K562 (cell line): ENCODE measurements at regions not wholly inside any gene's neighbourhood (a gene's known extent, or its start where the extent isn't known, plus 50 kb on each side); places are given as distances from the start of the nearest gene placed in this dataset.

Experiments used
- ATAC-seq: fragments of 200-7000 bp; cut with Tn5 transposase; 3 replicates; pipeline ENCODE4 v1.9.1; 2020; ENCODE audit warnings: moderate library complexity
- BruUV-seq: library from RNA; stranded (reverse); fragments of 400-500 nt; replicated peaks from 2 replicates; lab custom pipeline; 2021; lab: Mats Ljungman, UMichigan
- CTCF ChIA-PET: fragments of 300-600 bp; formaldehyde crosslinking; extraction: SDS; loops from one replicate; lab custom pipeline; 2021; ENCODE audit warnings: low intra/inter-chr PET ratio; lab: Yijun Ruan, JAX
- POLR2A ChIA-PET: fragments of 300-600, 350-650 bp; sonication (Branson Sonifier 250); formaldehyde crosslinking; extraction: SDS; loops from one replicate; lab custom pipeline; 2021; ENCODE audit warnings: antibody characterized with exemption, inconsistent platforms; lab: Yijun Ruan, JAX
- DNase-seq, 4 experiments: peaks; one replicate each; pipeline versions ENCODE4 v3.0.0 to v3.0.0-alpha.2; 2011 to 2018; ENCODE audit warnings: low spot score in 3 of 4, mixed read lengths in 3 of 4; ENCODE audit errors: extremely low read depth in 1 of 4
- FAIRE-seq: peaks from 2 replicates; lab custom pipeline; 2011; peaks lifted over from hg19 to GRCh38; lab: Jason Lieb, UNC
- H2AFZ ChIP-seq: 2 replicates; pipeline ENCODE4 v1.6.0; 2011; ENCODE audit warnings: low read depth, low read length, control low read depth, inconsistent platforms
- H3K27ac ChIP-seq: fragments of 200-600 bp; 3 replicates; pipeline ENCODE4 v1.8.0; 2011; ENCODE audit warnings: low read depth, mild to moderate bottlenecking, control low read depth, inconsistent platforms, low read length, moderate library complexity, mixed read lengths; ENCODE audit errors: extremely low read depth
- H3K27me3 ChIP-seq, 2 experiments: fragments of 300-600 bp in 1 of 2; 2 replicates in 1 of 2; 3 replicates in 1 of 2; pipeline versions ENCODE4 v1.6.0 to v1.8.0; 2011; ENCODE audit warnings: inconsistent platforms in 2 of 2, low read length in 2 of 2, mild to moderate bottlenecking in 1 of 2, mixed read lengths in 1 of 2, moderate library complexity in 1 of 2; ENCODE audit not compliant: control insufficient read depth in 2 of 2, insufficient read depth in 2 of 2
- H3K36me3 ChIP-seq: fragments of 300-600 bp; 3 replicates; pipeline ENCODE4 v1.8.0; 2011; ENCODE audit warnings: mild to moderate bottlenecking, low read length, inconsistent platforms; ENCODE audit not compliant: control insufficient read depth, insufficient read depth
- H3K4me1 ChIP-seq, 2 experiments: fragments of 200-600 bp in 1 of 2; replicated peaks in 1 of 2; 2 replicates in 1 of 2; 3 replicates in 1 of 2; pipeline versions ENCODE4 v1.5.1 to v1.8.0; 2011; ENCODE audit warnings: inconsistent platforms in 2 of 2, low read length in 2 of 2, mild to moderate bottlenecking in 1 of 2, mixed read lengths in 1 of 2, moderate library complexity in 1 of 2; ENCODE audit not compliant: control insufficient read depth in 2 of 2, insufficient read depth in 2 of 2
- H3K4me2 ChIP-seq: 2 replicates; pipeline ENCODE4 v1.6.1; 2011; ENCODE audit warnings: low read length, control low read depth, inconsistent platforms, mixed read lengths; ENCODE audit not compliant: insufficient read depth
- H3K4me3 ChIP-seq: fragments of 200-600 bp; sonication (generic), shearing (Covaris generic); 2 replicates; pipeline ENCODE4 v1.5.1; 2016; ENCODE audit warnings: control low read depth, inconsistent platforms
- H3K79me2 ChIP-seq: fragments of 200-600 bp; 3 replicates; pipeline ENCODE4 v1.8.0; 2011; ENCODE audit warnings: low read length, inconsistent platforms; ENCODE audit not compliant: control insufficient read depth, insufficient read depth
- H3K9ac ChIP-seq, 2 experiments: 2 replicates each; pipeline versions ENCODE4 v1.6.0 to v1.6.1; 2011; ENCODE audit warnings: low read depth in 2 of 2, low read length in 2 of 2, control low read depth in 1 of 2, inconsistent platforms in 1 of 2, mild to moderate bottlenecking in 1 of 2, mixed read lengths in 1 of 2; ENCODE audit not compliant: insufficient read depth in 1 of 2
- H3K9me1 ChIP-seq: one replicate; pipeline ENCODE4 v1.6.0; 2011; ENCODE audit warnings: inconsistent platforms, mild to moderate bottlenecking, low read length, moderate library complexity; ENCODE audit not compliant: control insufficient read depth, insufficient read depth
- H3K9me3 ChIP-seq: replicated peaks from 2 replicates; pipeline ENCODE4 v1.5.1; 2011; ENCODE audit warnings: low read depth, low read length, inconsistent platforms; ENCODE audit not compliant: control insufficient read depth, insufficient read depth
- H4K20me1 ChIP-seq: replicated peaks from 2 replicates; pipeline ENCODE4 v1.6.1; 2011; ENCODE audit warnings: low read length, inconsistent platforms, mixed read lengths; ENCODE audit not compliant: control insufficient read depth, insufficient read depth
- ARNT ChIP-seq, 2 experiments: fragments of 450-650 bp; IDR thresholded peaks; 2 replicates each; pipeline ENCODE4 v1.6.1; 2016; ENCODE audit warnings: mild to moderate bottlenecking in 1 of 2
- CBFA2T2 ChIP-seq: fragments of 450-650 bp; conservative IDR thresholded peaks from 2 replicates; pipeline ENCODE4 v1.6.1; 2017; ENCODE audit warnings: mild to moderate bottlenecking
- CREB5 ChIP-seq: fragments of 250-450 bp; sonication (Bioruptor Pico); IDR thresholded peaks from 2 replicates; pipeline ENCODE4 v1.5.0; 2020; ENCODE audit warnings: mild to moderate bottlenecking
- ELF4 ChIP-seq: fragments of 450-650 bp; formaldehyde crosslinking; IDR thresholded peaks from 2 replicates; pipeline ENCODE4 v1.4.0; 2022; ENCODE audit warnings: missing genetic modification characterization
- FUS ChIP-seq: fragments of 200-400 bp; formaldehyde crosslinking; optimal IDR thresholded peaks from 2 replicates; pipeline ENCODE3; 2017; ENCODE audit warnings: low read depth, low read length
- HMGN3 ChIP-seq: IDR thresholded peaks from 2 replicates; pipeline ENCODE4 v1.6.1; 2011; ENCODE audit warnings: borderline replicate concordance, low read depth, mild to moderate bottlenecking, mixed read lengths, low read length; ENCODE audit not compliant: insufficient read length; ENCODE audit errors: extremely low read depth
- KAT2B ChIP-seq: IDR thresholded peaks from one replicate; pipeline ENCODE4 v1.6.1; 2012; ENCODE audit warnings: low read depth, mild to moderate bottlenecking, control low read depth, inconsistent platforms, low read length, moderate library complexity
- KDM2B ChIP-seq: fragments of 250-450 bp; sonication (Bioruptor Pico); IDR thresholded peaks from 2 replicates; pipeline ENCODE4 v1.8.0; 2021; ENCODE audit warnings: mild to moderate bottlenecking, moderate library complexity
- POLR2AphosphoS2 ChIP-seq: IDR thresholded peaks from 2 replicates; pipeline ENCODE4 v1.6.1; 2012; ENCODE audit warnings: low read length, improper control_type of control experiment
- POLR2H ChIP-seq: IDR thresholded peaks from 2 replicates; pipeline ENCODE4 v1.6.1; 2016; ENCODE audit warnings: missing genetic modification characterization, low read depth, mild to moderate bottlenecking, control low read depth, missing compliant biosample characterization, moderate library complexity
- SIN3B ChIP-seq: fragments of 450-650 bp; IDR thresholded peaks from 2 replicates; pipeline ENCODE4 v1.6.1; 2017; ENCODE audit warnings: low read depth, mild to moderate bottlenecking, moderate library complexity
- SRSF1 ChIP-seq: fragments of 200-400 bp; formaldehyde crosslinking; IDR thresholded peaks from 2 replicates; pipeline ENCODE4 v1.6.1; 2017; ENCODE audit warnings: mild to moderate bottlenecking, low read depth, low read length, moderate library complexity
- TBL1XR1 ChIP-seq, 2 experiments: IDR thresholded peaks; 2 replicates each; pipeline ENCODE4 v1.6.1; 2012; ENCODE audit warnings: improper control_type of control experiment in 2 of 2, low read length in 2 of 2, mild to moderate bottlenecking in 1 of 2
- TGIF2 ChIP-seq: sonication (generic); formaldehyde crosslinking; IDR thresholded peaks from 2 replicates; pipeline ENCODE4 v1.8.1; 2022; ENCODE audit warnings: mild to moderate bottlenecking, missing genetic modification reagents, moderate library complexity
- ZNF316 ChIP-seq: fragments of 450-650 bp; IDR thresholded peaks from 2 replicates; pipeline ENCODE4 v1.6.1; 2016
- ZNF57 ChIP-seq: fragments of 450-650 bp; formaldehyde crosslinking; IDR thresholded peaks from 2 replicates; pipeline ENCODE4 v1.4.0; 2020; ENCODE audit warnings: mild to moderate bottlenecking, moderate library complexity
- WGBS: fragments of 100-300 bp; shearing (Covaris generic); methylation state at CpG from one replicate; pipeline ENCODE4 v1.1.6; 2016; ENCODE audit warnings: low coverage, mixed read lengths; ENCODE audit not compliant: insufficient coverage; ENCODE audit errors: missing lambda C conversion rate; 5-methylcytosine and 5-hydroxymethylcytosine counted together
- in situ Hi-C: fragments of 300-500 bp; cut with MboI; formaldehyde crosslinking; loops from 4 replicates; pipeline ENCODE4 v1.15.0; 2018; ENCODE audit warnings: inconsistent platforms, mixed read lengths
- intact Hi-C: fragments of 100-400 bp; cut with micrococcal nuclease; formaldehyde crosslinking; loops from 2 replicates; pipeline ENCODE4 v1.14.2; 2022
- TF ChIP-seq, protein P1 (sequence below): fragments of 450-650 bp; formaldehyde crosslinking; IDR thresholded peaks from 2 replicates; pipeline ENCODE4 v1.4.0; 2022; ENCODE audit warnings: mild to moderate bottlenecking, moderate library complexity

GRCh38 chr4:33323393-33323792 lies 2603.2 kb downstream of the PCDH7 start:
- POLR2A ChIA-PET, result interaction anchor here (0.7 kb wide), 1 partner anchor 206 kb away, joined by 3 read pairs; no protein-coding TSS in a partner anchor
- H3K27ac ChIP-seq, result no peak overlapping the region
- TF ChIP-seq ELF4 (CRISPR knock-in tag) (no peak), ARNT (IDR thresholded peaks at IDR 0.05) (no peak), TGIF2 (no peak)
- FAIRE-seq, result no peak
- WGBS, result 6% methylated on average over 1 of the region's 1 CpG
- H3K4me3 ChIP-seq, result no peak overlapping the region
- CTCF ChIA-PET, result no interaction called here
- H3K79me2 ChIP-seq, result no peaks in the 10 kb centered on the region
- intact Hi-C loops (no loop called here), in situ Hi-C loops (no loop called here)
- no peaks in the 10 kb centered on the region for H4K20me1 ChIP-seq
- H3K4me2 ChIP-seq, result no peak overlapping the region
- H3K27me3 ChIP-seq, result no peaks in the 10 kb centered on the region
- DNase-seq, result no peak
- no peaks in the 10 kb centered on the region for H3K36me3 ChIP-seq
- no peak overlapping the region for H3K9ac ChIP-seq
- no peaks in the 10 kb centered on the region for H3K9me1 ChIP-seq
- no peak for ATAC-seq
- H3K4me1 ChIP-seq, result no peaks in the 10 kb centered on the region
- no TSS peak for BruUV-seq
- no peak overlapping the region for H2AFZ ChIP-seq
- H3K9me3 ChIP-seq, result no peaks in the 10 kb centered on the region

- in situ Hi-C loops (no loop called here), intact Hi-C loops (no loop called here)
- Histone ChIP-seq H2AFZ (no peak overlapping the region), H3K9me3 (no peaks in the 10 kb centered on the region), H3K36me3 (no peaks in the 10 kb centered on the region), H3K4me3 (no peak overlapping the region), H4K20me1 (no peaks in the 10 kb centered on the region), H3K79me2 (no peaks in the 10 kb centered on the region), H3K9me1 (no peaks in the 10 kb centered on the region), H3K4me2 (no peak overlapping the region), H3K27me3 (no peaks in the 10 kb centered on the region), H3K4me1 (no peaks in the 10 kb centered on the region), H3K27ac (no peak overlapping the region), H3K9ac (no peak overlapping the region)
- POLR2A ChIA-PET, result no interaction called here
- no TSS peak for BruUV-seq
- DNase-seq (no peak), FAIRE-seq (no peak), ATAC-seq (no peak)
- WGBS, result 0% methylated on average over 2 of the region's 2 CpGs
- CTCF ChIA-PET, result no interaction called here
- TF ChIP-seq SRSF1 (no peak), KDM2B (CRISPR knock-in tag) (no peak), ZNF316 (no peak), POLR2H (no peak), CREB5 (no peak), TBL1XR1 (IDR thresholded peaks at IDR 0.05; ENCODE audit: low read length in 2 of 2) (no peak), TGIF2 (no peak), POLR2AphosphoS2 (no peak), CBFA2T2 (no peak), SIN3B (no peak), KAT2B (no peak), FUS (no peak), HMGN3 (no peak), ZNF57 (CRISPR knock-in tag) (no peak)
- TF ChIP-seq, protein P1, sequence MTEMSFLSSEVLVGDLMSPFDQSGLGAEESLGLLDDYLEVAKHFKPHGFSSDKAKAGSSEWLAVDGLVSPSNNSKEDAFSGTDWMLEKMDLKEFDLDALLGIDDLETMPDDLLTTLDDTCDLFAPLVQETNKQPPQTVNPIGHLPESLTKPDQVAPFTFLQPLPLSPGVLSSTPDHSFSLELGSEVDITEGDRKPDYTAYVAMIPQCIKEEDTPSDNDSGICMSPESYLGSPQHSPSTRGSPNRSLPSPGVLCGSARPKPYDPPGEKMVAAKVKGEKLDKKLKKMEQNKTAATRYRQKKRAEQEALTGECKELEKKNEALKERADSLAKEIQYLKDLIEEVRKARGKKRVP (CRISPR knock-in tag), result no peak
These were observed 2614.2 kb downstream of the PCDH7 start for GRCh38 chr4:33334416-33334815.
